ENCODE measurements at regions not wholly inside any gene's neighbourhood (a gene's known extent, or its start where the extent isn't known, plus 50 kb on each side); places are given as distances from the start of the nearest gene placed in this dataset.

- TF ChIP-seq CTBP2 (IDR thresholded peaks at IDR 0.05; ENCODE audit: borderline replicate concordance, insufficient read depth, insufficient read length, low read length): no peak
- TF ChIP-seq RFX5 (IDR thresholded peaks at IDR 0.05; ENCODE audit: borderline replicate concordance, low read depth, low read length): no peak
- TF ChIP-seq SIN3A (conservative IDR thresholded peaks at IDR 0.05 in 1 of 2, IDR thresholded peaks at IDR 0.05 in 1 of 2; ENCODE audit: low read depth in 1 of 2, low read length in 2 of 2): no peak
- TF ChIP-seq, protein P1, sequence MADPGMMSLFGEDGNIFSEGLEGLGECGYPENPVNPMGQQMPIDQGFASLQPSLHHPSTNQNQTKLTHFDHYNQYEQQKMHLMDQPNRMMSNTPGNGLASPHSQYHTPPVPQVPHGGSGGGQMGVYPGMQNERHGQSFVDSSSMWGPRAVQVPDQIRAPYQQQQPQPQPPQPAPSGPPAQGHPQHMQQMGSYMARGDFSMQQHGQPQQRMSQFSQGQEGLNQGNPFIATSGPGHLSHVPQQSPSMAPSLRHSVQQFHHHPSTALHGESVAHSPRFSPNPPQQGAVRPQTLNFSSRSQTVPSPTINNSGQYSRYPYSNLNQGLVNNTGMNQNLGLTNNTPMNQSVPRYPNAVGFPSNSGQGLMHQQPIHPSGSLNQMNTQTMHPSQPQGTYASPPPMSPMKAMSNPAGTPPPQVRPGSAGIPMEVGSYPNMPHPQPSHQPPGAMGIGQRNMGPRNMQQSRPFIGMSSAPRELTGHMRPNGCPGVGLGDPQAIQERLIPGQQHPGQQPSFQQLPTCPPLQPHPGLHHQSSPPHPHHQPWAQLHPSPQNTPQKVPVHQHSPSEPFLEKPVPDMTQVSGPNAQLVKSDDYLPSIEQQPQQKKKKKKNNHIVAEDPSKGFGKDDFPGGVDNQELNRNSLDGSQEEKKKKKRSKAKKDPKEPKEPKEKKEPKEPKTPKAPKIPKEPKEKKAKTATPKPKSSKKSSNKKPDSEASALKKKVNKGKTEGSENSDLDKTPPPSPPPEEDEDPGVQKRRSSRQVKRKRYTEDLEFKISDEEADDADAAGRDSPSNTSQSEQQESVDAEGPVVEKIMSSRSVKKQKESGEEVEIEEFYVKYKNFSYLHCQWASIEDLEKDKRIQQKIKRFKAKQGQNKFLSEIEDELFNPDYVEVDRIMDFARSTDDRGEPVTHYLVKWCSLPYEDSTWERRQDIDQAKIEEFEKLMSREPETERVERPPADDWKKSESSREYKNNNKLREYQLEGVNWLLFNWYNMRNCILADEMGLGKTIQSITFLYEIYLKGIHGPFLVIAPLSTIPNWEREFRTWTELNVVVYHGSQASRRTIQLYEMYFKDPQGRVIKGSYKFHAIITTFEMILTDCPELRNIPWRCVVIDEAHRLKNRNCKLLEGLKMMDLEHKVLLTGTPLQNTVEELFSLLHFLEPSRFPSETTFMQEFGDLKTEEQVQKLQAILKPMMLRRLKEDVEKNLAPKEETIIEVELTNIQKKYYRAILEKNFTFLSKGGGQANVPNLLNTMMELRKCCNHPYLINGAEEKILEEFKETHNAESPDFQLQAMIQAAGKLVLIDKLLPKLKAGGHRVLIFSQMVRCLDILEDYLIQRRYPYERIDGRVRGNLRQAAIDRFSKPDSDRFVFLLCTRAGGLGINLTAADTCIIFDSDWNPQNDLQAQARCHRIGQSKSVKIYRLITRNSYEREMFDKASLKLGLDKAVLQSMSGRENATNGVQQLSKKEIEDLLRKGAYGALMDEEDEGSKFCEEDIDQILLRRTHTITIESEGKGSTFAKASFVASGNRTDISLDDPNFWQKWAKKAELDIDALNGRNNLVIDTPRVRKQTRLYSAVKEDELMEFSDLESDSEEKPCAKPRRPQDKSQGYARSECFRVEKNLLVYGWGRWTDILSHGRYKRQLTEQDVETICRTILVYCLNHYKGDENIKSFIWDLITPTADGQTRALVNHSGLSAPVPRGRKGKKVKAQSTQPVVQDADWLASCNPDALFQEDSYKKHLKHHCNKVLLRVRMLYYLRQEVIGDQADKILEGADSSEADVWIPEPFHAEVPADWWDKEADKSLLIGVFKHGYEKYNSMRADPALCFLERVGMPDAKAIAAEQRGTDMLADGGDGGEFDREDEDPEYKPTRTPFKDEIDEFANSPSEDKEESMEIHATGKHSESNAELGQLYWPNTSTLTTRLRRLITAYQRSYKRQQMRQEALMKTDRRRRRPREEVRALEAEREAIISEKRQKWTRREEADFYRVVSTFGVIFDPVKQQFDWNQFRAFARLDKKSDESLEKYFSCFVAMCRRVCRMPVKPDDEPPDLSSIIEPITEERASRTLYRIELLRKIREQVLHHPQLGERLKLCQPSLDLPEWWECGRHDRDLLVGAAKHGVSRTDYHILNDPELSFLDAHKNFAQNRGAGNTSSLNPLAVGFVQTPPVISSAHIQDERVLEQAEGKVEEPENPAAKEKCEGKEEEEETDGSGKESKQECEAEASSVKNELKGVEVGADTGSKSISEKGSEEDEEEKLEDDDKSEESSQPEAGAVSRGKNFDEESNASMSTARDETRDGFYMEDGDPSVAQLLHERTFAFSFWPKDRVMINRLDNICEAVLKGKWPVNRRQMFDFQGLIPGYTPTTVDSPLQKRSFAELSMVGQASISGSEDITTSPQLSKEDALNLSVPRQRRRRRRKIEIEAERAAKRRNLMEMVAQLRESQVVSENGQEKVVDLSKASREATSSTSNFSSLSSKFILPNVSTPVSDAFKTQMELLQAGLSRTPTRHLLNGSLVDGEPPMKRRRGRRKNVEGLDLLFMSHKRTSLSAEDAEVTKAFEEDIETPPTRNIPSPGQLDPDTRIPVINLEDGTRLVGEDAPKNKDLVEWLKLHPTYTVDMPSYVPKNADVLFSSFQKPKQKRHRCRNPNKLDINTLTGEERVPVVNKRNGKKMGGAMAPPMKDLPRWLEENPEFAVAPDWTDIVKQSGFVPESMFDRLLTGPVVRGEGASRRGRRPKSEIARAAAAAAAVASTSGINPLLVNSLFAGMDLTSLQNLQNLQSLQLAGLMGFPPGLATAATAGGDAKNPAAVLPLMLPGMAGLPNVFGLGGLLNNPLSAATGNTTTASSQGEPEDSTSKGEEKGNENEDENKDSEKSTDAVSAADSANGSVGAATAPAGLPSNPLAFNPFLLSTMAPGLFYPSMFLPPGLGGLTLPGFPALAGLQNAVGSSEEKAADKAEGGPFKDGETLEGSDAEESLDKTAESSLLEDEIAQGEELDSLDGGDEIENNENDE (IDR thresholded peaks at IDR 0.05; ENCODE audit: insufficient replicate concordance, low read length): no peak
These were observed 1855.7 kb upstream of the CELF4 start (continued) for GRCh38 chr18:39421276-39421675.

All from H1 (cell line).